Vagina (tissue), 2 donors: ENCODE measurements at regions not wholly inside any gene's neighbourhood (a gene's known extent, or its start where the extent isn't known, plus 50 kb on each side); places are given as distances from the start of the nearest gene placed in this dataset.

Experiments used
- DNase-seq, 2 donors: peaks; one replicate each; pipeline ENCODE4 v3.0.0-alpha.2; 2017; ENCODE audit errors: extremely low spot score in 2 of 2
- H3K27ac ChIP-seq: fragments of 200-600 bp; sonication (generic); one replicate; pipeline ENCODE4 v1.5.1; 2019
- H3K27me3 ChIP-seq: fragments of 200-600 bp; sonication (generic); one replicate; pipeline ENCODE4 v1.5.1; 2019
- H3K36me3 ChIP-seq, 2 donors: fragments of 200-600 bp; sonication (generic); one replicate each; pipeline ENCODE4 v1.5.1; 2017 to 2019
- H3K4me1 ChIP-seq: fragments of 200-600 bp; sonication (generic); one replicate; pipeline ENCODE4 v1.5.1; 2019
- H3K4me3 ChIP-seq, 2 donors: fragments of 200-600 bp; sonication (generic); 1 replicate in 1 of 2; 2 replicates in 1 of 2; pipeline ENCODE4 v1.5.1; 2016 to 2019
- H3K9me3 ChIP-seq: fragments of 200-600 bp; sonication (generic); one replicate; pipeline ENCODE4 v1.5.1; 2019
- CTCF ChIP-seq, 3 experiments: fragments of 450-650 bp in 2 of 3; fragments of 200-600 bp in 1 of 3; sonication (generic) in 1 of 3; IDR thresholded peaks; one replicate each; pipeline ENCODE4 v1.5.1; 2017 to 2019; ENCODE audit warnings: antibody characterized with exemption in 3 of 3, mild to moderate bottlenecking in 2 of 3, moderate library complexity in 2 of 3
- POLR2A ChIP-seq, 2 donors: fragments of 450-650 bp; IDR thresholded peaks; one replicate each; pipeline ENCODE4 v1.6.1; 2017; ENCODE audit warnings: antibody characterized with exemption in 2 of 2, mild to moderate bottlenecking in 2 of 2, moderate library complexity in 2 of 2
- POLR2AphosphoS5 ChIP-seq, 2 donors: sonication (generic); formaldehyde crosslinking; IDR thresholded peaks; one replicate each; pipeline ENCODE4 v1.9.0; 2017; ENCODE audit warnings: antibody characterized with exemption in 2 of 2, mild to moderate bottlenecking in 2 of 2, low read depth in 1 of 2; ENCODE audit not compliant: insufficient read depth in 1 of 2
- intact Hi-C: fragments of 100-400 bp; cut with DNase I; formaldehyde crosslinking; loops from one replicate; pipeline ENCODE4 v1.15.1; 2023

GRCh38 chr5:160904591-160904990 lies 52.6 kb upstream of the ATP10B start:
- no peak overlapping the region for H3K27ac ChIP-seq
- H3K36me3 ChIP-seq: no peaks in the 10 kb centered on the region
- intact Hi-C loops: no loop called here
- no peaks in the 10 kb centered on the region for H3K9me3 ChIP-seq
- H3K4me1 ChIP-seq: no peaks in the 10 kb centered on the region
- no peak overlapping the region for H3K4me3 ChIP-seq
- DNase-seq: no peak
- TF ChIP-seq POLR2A (IDR thresholded peaks at IDR 0.05): no peak
- TF ChIP-seq CTCF (IDR thresholded peaks at IDR 0.05): no peak
- TF ChIP-seq POLR2AphosphoS5 (IDR thresholded peaks at IDR 0.05; ENCODE audit: insufficient read depth in 1 of 2, low read depth in 1 of 2): no peak
- H3K27me3 ChIP-seq: no peaks in the 10 kb centered on the region

- intact Hi-C loops: no loop called here
- no peak for DNase-seq
- H3K4me3 ChIP-seq: no peak overlapping the region
- H3K27ac ChIP-seq: no peak overlapping the region
- H3K36me3 ChIP-seq: no peaks in the 10 kb centered on the region
- TF ChIP-seq POLR2A (IDR thresholded peaks at IDR 0.05) (no peak), CTCF (IDR thresholded peaks at IDR 0.05) (no peak), POLR2AphosphoS5 (IDR thresholded peaks at IDR 0.05; ENCODE audit: insufficient read depth in 1 of 2, low read depth in 1 of 2) (no peak)
- no peaks in the 10 kb centered on the region for H3K4me1 ChIP-seq
- H3K27me3 ChIP-seq: no peaks in the 10 kb centered on the region
- no peaks in the 10 kb centered on the region for H3K9me3 ChIP-seq
These were observed 51.5 kb upstream of the ATP10B start for GRCh38 chr5:160903551-160903950.

GRCh38 chr5:160903076-160903475 lies 51.1 kb upstream of the ATP10B start:
- no peaks in the 10 kb centered on the region for H3K4me1 ChIP-seq
- DNase-seq: no peak
- no peak overlapping the region for H3K27ac ChIP-seq
- no peaks in the 10 kb centered on the region for H3K27me3 ChIP-seq
- no peaks in the 10 kb centered on the region for H3K9me3 ChIP-seq
- TF ChIP-seq CTCF (IDR thresholded peaks at IDR 0.05) (no peak), POLR2A (IDR thresholded peaks at IDR 0.05) (no peak), POLR2AphosphoS5 (IDR thresholded peaks at IDR 0.05; ENCODE audit: insufficient read depth in 1 of 2, low read depth in 1 of 2) (no peak)
- no peaks in the 10 kb centered on the region for H3K36me3 ChIP-seq
- intact Hi-C loops: no loop called here
- no peak overlapping the region for H3K4me3 ChIP-seq
